ENCODE measurements at regions not wholly inside any gene's neighbourhood (a gene's known extent, or its start where the extent isn't known, plus 50 kb on each side); places are given as distances from the start of the nearest gene placed in this dataset.

DNA sequence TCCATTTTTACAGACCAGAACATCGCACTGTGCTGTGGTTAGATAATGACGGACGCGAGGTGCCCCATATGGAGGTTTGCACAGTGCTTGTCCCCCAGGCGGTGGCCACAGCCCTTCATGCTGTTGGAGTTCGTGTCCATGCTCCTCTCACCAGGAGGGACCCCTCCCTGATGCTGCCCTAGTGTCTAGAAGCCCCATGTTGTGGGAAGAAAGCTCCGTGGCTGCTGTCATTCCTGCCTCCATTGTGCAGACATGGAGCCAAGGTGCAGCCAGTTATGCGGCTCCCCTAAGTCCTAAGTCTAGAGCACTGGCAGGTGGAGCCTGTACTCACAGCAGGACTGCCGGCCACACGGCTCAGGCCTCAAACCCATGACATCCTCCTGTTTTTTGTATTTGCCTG lies 464.9 kb downstream of the EIPR1 start:
- no peaks in the 10 kb centered on the region for H3K9me3 ChIP-seq (ENCODE audit: low read depth)
- H3K27ac ChIP-seq, result no peak overlapping the region
- H3K4me3 ChIP-seq, result no peak overlapping the region
- H3K27me3 ChIP-seq, result no peaks in the 10 kb centered on the region
- no peak overlapping the region for H2AFZ ChIP-seq
- H3K79me2 ChIP-seq, result no peaks in the 10 kb centered on the region
- TF ChIP-seq, protein P1, sequence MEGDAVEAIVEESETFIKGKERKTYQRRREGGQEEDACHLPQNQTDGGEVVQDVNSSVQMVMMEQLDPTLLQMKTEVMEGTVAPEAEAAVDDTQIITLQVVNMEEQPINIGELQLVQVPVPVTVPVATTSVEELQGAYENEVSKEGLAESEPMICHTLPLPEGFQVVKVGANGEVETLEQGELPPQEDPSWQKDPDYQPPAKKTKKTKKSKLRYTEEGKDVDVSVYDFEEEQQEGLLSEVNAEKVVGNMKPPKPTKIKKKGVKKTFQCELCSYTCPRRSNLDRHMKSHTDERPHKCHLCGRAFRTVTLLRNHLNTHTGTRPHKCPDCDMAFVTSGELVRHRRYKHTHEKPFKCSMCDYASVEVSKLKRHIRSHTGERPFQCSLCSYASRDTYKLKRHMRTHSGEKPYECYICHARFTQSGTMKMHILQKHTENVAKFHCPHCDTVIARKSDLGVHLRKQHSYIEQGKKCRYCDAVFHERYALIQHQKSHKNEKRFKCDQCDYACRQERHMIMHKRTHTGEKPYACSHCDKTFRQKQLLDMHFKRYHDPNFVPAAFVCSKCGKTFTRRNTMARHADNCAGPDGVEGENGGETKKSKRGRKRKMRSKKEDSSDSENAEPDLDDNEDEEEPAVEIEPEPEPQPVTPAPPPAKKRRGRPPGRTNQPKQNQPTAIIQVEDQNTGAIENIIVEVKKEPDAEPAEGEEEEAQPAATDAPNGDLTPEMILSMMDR (IDR thresholded peaks at IDR 0.05; ENCODE audit: poor library complexity), result no peak
- no peak for TF ChIP-seq EZH2 (IDR thresholded peaks at IDR 0.05; ENCODE audit: borderline replicate concordance)
- no peak for TF ChIP-seq EZH2phosphoT487 (IDR thresholded peaks at IDR 0.05; ENCODE audit: low read depth, severe bottlenecking, unreplicated experiment)
- no peaks in the 10 kb centered on the region for H3K36me3 ChIP-seq (replicated peaks; ENCODE audit: insufficient read depth, low read depth)
- H3K9me2 ChIP-seq (replicated peaks; ENCODE audit: insufficient read depth), result no peaks in the 10 kb centered on the region
- no peak for DNase-seq (ENCODE audit: low spot score)
- no peaks in the 10 kb centered on the region for H3K4me1 ChIP-seq (ENCODE audit: insufficient read depth)
- WGBS (ENCODE audit: low lambda C conversion rate, missing lambda C conversion rate), result 87% methylated on average over 10 of the region's 10 CpGs
- no peak overlapping the region for H3K4me2 ChIP-seq
- H4K20me1 ChIP-seq (ENCODE audit: insufficient read depth, poor library complexity, severe bottlenecking), result no peaks in the 10 kb centered on the region

DNA sequence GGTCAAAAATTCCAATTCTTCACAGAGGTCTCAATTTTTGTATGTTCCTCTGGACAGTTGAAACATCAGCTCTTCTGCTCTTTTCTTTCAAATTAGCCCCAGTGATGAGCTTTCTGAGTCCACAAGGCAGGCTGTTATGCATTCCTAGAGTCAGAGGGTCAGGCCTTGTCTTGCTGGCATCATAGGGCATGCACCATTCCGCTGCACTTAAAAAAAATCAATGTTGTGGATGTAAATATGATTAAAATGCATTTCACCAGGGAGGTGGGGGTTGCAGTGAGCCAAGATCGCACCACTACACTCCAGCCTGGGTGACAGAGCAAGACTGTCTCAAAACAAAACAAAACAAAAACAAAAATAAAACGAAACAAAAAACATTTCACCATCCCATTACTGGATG lies 465.3 kb downstream of the EIPR1 start:
- Histone ChIP-seq H3K79me2 (no peaks in the 10 kb centered on the region), H3K9me2 (replicated peaks; ENCODE audit: insufficient read depth) (no peaks in the 10 kb centered on the region), H3K4me2 (no peak overlapping the region), H3K36me3 (replicated peaks; ENCODE audit: insufficient read depth, low read depth) (no peaks in the 10 kb centered on the region), H3K27me3 (no peaks in the 10 kb centered on the region), H3K9me3 (ENCODE audit: low read depth) (no peaks in the 10 kb centered on the region), H3K27ac (no peak overlapping the region), H3K4me3 (no peak overlapping the region), H3K4me1 (ENCODE audit: insufficient read depth) (no peaks in the 10 kb centered on the region), H2AFZ (no peak overlapping the region), H4K20me1 (ENCODE audit: insufficient read depth, poor library complexity, severe bottlenecking) (no peaks in the 10 kb centered on the region)
- 92% methylated on average over 3 of the region's 3 CpGs for WGBS (ENCODE audit: low lambda C conversion rate, missing lambda C conversion rate)
- TF ChIP-seq EZH2 (IDR thresholded peaks at IDR 0.05; ENCODE audit: borderline replicate concordance) (no peak), EZH2phosphoT487 (IDR thresholded peaks at IDR 0.05; ENCODE audit: low read depth, severe bottlenecking, unreplicated experiment) (no peak)
- TF ChIP-seq, protein P1 (IDR thresholded peaks at IDR 0.05; ENCODE audit: poor library complexity), result no peak
- DNase-seq (ENCODE audit: low spot score), result no peak

DNA sequence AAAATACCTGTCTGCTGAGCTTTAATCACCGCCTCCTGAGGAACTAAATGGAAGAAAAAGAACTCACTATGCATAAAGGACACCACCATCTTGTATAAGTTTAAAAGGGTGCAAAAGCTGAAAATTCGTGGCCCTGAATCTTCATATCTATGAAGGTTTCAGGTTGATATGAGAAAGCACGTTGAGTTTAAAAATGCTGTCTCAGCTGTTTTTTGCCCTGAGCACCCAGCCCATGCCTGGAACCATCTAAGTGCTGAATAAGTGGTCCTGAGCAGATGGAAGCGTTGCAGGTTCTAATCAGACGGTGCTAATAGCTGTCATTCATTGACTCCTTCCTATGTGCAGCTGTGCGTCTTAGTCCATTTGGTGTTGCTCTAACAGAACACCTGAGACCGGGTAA lies 467.4 kb downstream of the EIPR1 start:
- H3K4me2 ChIP-seq, result no peak overlapping the region

More for the DNA sequence above, 467.4 kb downstream of the EIPR1 start:
- no peak for DNase-seq (ENCODE audit: low spot score)
- no peaks in the 10 kb centered on the region for H4K20me1 ChIP-seq (ENCODE audit: insufficient read depth, poor library complexity, severe bottlenecking)
- no peaks in the 10 kb centered on the region for H3K79me2 ChIP-seq
- H3K4me3 ChIP-seq, result no peak overlapping the region
- no peaks in the 10 kb centered on the region for H3K27me3 ChIP-seq
- H3K9me3 ChIP-seq (ENCODE audit: low read depth), result no peaks in the 10 kb centered on the region
- TF ChIP-seq EZH2 (IDR thresholded peaks at IDR 0.05; ENCODE audit: borderline replicate concordance), result no peak
- TF ChIP-seq EZH2phosphoT487 (IDR thresholded peaks at IDR 0.05; ENCODE audit: low read depth, severe bottlenecking, unreplicated experiment), result no peak
- TF ChIP-seq, protein P1 (IDR thresholded peaks at IDR 0.05; ENCODE audit: poor library complexity), result no peak
- H2AFZ ChIP-seq, result no peak overlapping the region
- no peaks in the 10 kb centered on the region for H3K9me2 ChIP-seq (replicated peaks; ENCODE audit: insufficient read depth)
- WGBS (ENCODE audit: low lambda C conversion rate, missing lambda C conversion rate), result 91% methylated on average over 7 of the region's 7 CpGs
- no peaks in the 10 kb centered on the region for H3K4me1 ChIP-seq (ENCODE audit: insufficient read depth)
- H3K27ac ChIP-seq, result no peak overlapping the region
- no peaks in the 10 kb centered on the region for H3K36me3 ChIP-seq (replicated peaks; ENCODE audit: insufficient read depth, low read depth)
